ENCODE measurements at regions not wholly inside any gene's neighbourhood (a gene's known extent, or its start where the extent isn't known, plus 50 kb on each side); places are given as distances from the start of the nearest gene placed in this dataset.

DNA sequence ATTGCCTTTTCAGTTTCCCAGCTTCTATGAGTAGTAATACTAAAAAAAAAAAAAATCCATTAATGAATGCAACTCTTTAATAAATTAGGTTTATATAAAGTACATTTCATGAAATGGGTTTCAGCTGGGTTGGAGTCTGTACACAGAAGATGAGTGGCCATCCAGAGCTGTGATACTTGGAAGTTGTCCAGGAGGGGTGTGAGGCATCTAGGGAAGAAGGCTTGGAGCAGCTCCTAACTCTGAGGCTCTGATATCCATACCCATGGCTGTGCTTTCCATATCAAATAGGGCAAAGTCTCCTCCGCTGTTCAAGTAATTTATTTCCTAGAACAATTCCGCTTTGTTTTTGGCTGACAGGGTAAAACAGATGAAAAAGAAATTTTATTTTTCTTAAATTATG is 423.3 kb upstream of the TENM3 start:
- TF ChIP-seq CTCF (IDR thresholded peaks at IDR 0.05; ENCODE audit: poor library complexity, severe bottlenecking): no peak
- Histone ChIP-seq H3K4me3 (ENCODE audit: severe bottlenecking) (no peak overlapping the region), H3K4me1 (ENCODE audit: insufficient read depth, poor library complexity, severe bottlenecking) (peaks cover 10% of the 10 kb centered on the region), H3K27ac (ENCODE audit: poor library complexity, severe bottlenecking) (no peak overlapping the region), H3K9me3 (ENCODE audit: severe bottlenecking) (no peaks in the 10 kb centered on the region), H3K27me3 (ENCODE audit: insufficient read depth, poor library complexity, severe bottlenecking) (no peaks in the 10 kb centered on the region), H3K36me3 (ENCODE audit: low read depth) (no peaks in the 10 kb centered on the region)
- DNase-seq (ENCODE audit: low spot score): no peak
- no peak for ATAC-seq (ENCODE audit: low read depth)

DNA sequence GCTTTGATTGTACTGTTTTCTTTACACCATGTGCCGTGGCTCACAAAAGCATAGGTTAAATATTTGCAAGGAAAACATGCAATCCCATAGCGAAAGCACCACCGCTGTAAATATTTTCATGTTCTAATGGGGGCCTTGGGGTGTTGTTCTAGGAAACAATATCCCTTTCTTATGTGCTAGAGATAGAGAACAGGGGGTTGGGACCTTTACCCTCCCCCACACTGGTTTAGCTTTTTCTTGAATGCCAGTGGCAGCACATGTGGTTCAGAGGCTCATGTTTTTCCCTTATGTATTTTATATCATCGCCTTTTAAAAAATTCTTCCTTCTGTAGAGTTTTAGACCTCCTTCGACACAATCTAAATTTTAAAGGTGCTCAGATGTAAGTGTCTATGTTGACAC is 422.6 kb upstream of the TENM3 start:
- Histone ChIP-seq H3K27me3 (ENCODE audit: insufficient read depth, poor library complexity, severe bottlenecking) (no peaks in the 10 kb centered on the region), H3K4me1 (ENCODE audit: insufficient read depth, poor library complexity, severe bottlenecking) (peaks cover 10% of the 10 kb centered on the region), H3K9me3 (ENCODE audit: severe bottlenecking) (no peaks in the 10 kb centered on the region), H3K36me3 (ENCODE audit: low read depth) (no peaks in the 10 kb centered on the region), H3K27ac (ENCODE audit: poor library complexity, severe bottlenecking) (no peak overlapping the region), H3K4me3 (ENCODE audit: severe bottlenecking) (no peak overlapping the region)
- no peak for TF ChIP-seq CTCF (IDR thresholded peaks at IDR 0.05; ENCODE audit: poor library complexity, severe bottlenecking)
- DNase-seq (ENCODE audit: low spot score) (no peak), ATAC-seq (ENCODE audit: low read depth) (no peak)

GRCh38 chr4:181821039-181822004 is 421.9 kb upstream of the TENM3 start:
- Histone ChIP-seq H3K9me3 (ENCODE audit: severe bottlenecking) (no peaks in the 10 kb centered on the region), H3K27ac (ENCODE audit: poor library complexity, severe bottlenecking) (no peak overlapping the region), H3K36me3 (ENCODE audit: low read depth) (no peaks in the 10 kb centered on the region), H3K4me1 (ENCODE audit: insufficient read depth, poor library complexity, severe bottlenecking) (peaks cover 10% of the 10 kb centered on the region), H3K4me3 (ENCODE audit: severe bottlenecking) (no peak overlapping the region), H3K27me3 (ENCODE audit: insufficient read depth, poor library complexity, severe bottlenecking) (no peaks in the 10 kb centered on the region)
- no peak for DNase-seq (ENCODE audit: low spot score)
- ATAC-seq (ENCODE audit: low read depth): peak; percentile 74; the same call in 2 of the 3 replicates
- TF ChIP-seq CTCF (IDR thresholded peaks at IDR 0.05; ENCODE audit: poor library complexity, severe bottlenecking): no peak

DNA sequence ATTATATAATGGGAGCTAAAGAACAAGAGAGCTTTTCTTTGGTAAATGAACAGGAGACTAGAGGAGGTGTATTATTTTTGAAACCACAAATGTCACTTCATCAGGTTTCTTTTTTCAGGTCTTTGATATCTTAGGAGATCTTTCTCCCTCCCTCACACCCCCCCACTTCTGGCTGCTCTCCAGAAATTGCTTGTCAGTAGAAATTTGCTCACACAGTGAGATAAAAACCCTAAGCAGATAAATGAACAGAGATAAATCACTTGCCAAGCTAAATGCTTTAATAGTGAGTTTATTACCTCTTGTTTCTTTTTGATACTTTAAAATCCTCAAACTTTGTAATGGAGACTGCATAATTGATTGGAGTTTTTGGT is 421.2 kb upstream of the TENM3 start:
- peaks cover 10% of the 10 kb centered on the region for H3K4me1 ChIP-seq (ENCODE audit: insufficient read depth, poor library complexity, severe bottlenecking)
- H3K36me3 ChIP-seq (ENCODE audit: low read depth): no peaks in the 10 kb centered on the region
- H3K9me3 ChIP-seq (ENCODE audit: severe bottlenecking): no peaks in the 10 kb centered on the region
- H3K27me3 ChIP-seq (ENCODE audit: insufficient read depth, poor library complexity, severe bottlenecking): no peaks in the 10 kb centered on the region
- no peak overlapping the region for H3K4me3 ChIP-seq (ENCODE audit: severe bottlenecking)
- ATAC-seq (ENCODE audit: low read depth) (no peak), DNase-seq (ENCODE audit: low spot score) (no peak)
- TF ChIP-seq CTCF (IDR thresholded peaks at IDR 0.05; ENCODE audit: poor library complexity, severe bottlenecking): no peak
- no peak overlapping the region for H3K27ac ChIP-seq (ENCODE audit: poor library complexity, severe bottlenecking)

GRCh38 chr4:181823183-181823582 is 420.0 kb upstream of the TENM3 start:
- H3K9me3 ChIP-seq (ENCODE audit: severe bottlenecking): no peaks in the 10 kb centered on the region
- ATAC-seq (ENCODE audit: low read depth) (no peak), DNase-seq (ENCODE audit: low spot score) (no peak)
- no peak overlapping the region for H3K27ac ChIP-seq (ENCODE audit: poor library complexity, severe bottlenecking)
- no peaks in the 10 kb centered on the region for H3K36me3 ChIP-seq (ENCODE audit: low read depth)
- H3K4me3 ChIP-seq (ENCODE audit: severe bottlenecking): no peak overlapping the region
- no peaks in the 10 kb centered on the region for H3K27me3 ChIP-seq (ENCODE audit: insufficient read depth, poor library complexity, severe bottlenecking)
- TF ChIP-seq CTCF (IDR thresholded peaks at IDR 0.05; ENCODE audit: poor library complexity, severe bottlenecking): no peak
- peaks cover 10% of the 10 kb centered on the region for H3K4me1 ChIP-seq (ENCODE audit: insufficient read depth, poor library complexity, severe bottlenecking)

Measured in RWPE2 (cell line).